ENCODE measurements at regions not wholly inside any gene's neighbourhood (a gene's known extent, or its start where the extent isn't known, plus 50 kb on each side); places are given as distances from the start of the nearest gene placed in this dataset.

- no peak for TF ChIP-seq CTCF (IDR thresholded peaks at IDR 0.05)
- DNase-seq (ENCODE audit: low spot score): no peak
- no peak for ATAC-seq (ENCODE audit: low FRiP score)
Observed at GRCh38 chr11:128095466-128095981, 491.8 kb downstream of the ETS1 start.

- DNase-seq (ENCODE audit: low spot score): no peak
- no peak for TF ChIP-seq CTCF (IDR thresholded peaks at IDR 0.05)
- ATAC-seq (ENCODE audit: low FRiP score): no peak
Observed at GRCh38 chr11:128093689-128094088, 493.7 kb downstream of the ETS1 start.

- no peak for DNase-seq (ENCODE audit: low spot score)
- ATAC-seq (ENCODE audit: low FRiP score): no peak
- no peak for TF ChIP-seq CTCF (IDR thresholded peaks at IDR 0.05)
Observed at GRCh38 chr11:128089962-128090361, 497.4 kb downstream of the ETS1 start.

GRCh38 chr11:128086794-128087193 lies 500.6 kb downstream of the ETS1 start:
- ATAC-seq (ENCODE audit: low FRiP score) (no peak), DNase-seq (ENCODE audit: low spot score) (no peak)
- no peak for TF ChIP-seq CTCF (IDR thresholded peaks at IDR 0.05)

GRCh38 chr11:128085276-128085675 lies 502.1 kb downstream of the ETS1 start:
- no peak for TF ChIP-seq CTCF (IDR thresholded peaks at IDR 0.05)
- no peak for ATAC-seq (ENCODE audit: low FRiP score)

GRCh38 chr11:128082574-128082973 lies 504.8 kb downstream of the ETS1 start:
- no peak for TF ChIP-seq CTCF (IDR thresholded peaks at IDR 0.05)
- DNase-seq (ENCODE audit: low spot score) (no peak), ATAC-seq (ENCODE audit: low FRiP score) (no peak)

More at GRCh38 chr11:128085276-128085675, 502.1 kb downstream of the ETS1 start:
- no peak for DNase-seq (ENCODE audit: low spot score)

- no peak for TF ChIP-seq CTCF (IDR thresholded peaks at IDR 0.05)
- DNase-seq (ENCODE audit: low spot score) (no peak), ATAC-seq (ENCODE audit: low FRiP score) (no peak)
Observed at GRCh38 chr11:128069665-128070064, 517.7 kb downstream of the ETS1 start.

Measured in omental fat pad (tissue), 3 donors.